ENCODE measurements at regions not wholly inside any gene's neighbourhood (a gene's known extent, or its start where the extent isn't known, plus 50 kb on each side); places are given as distances from the start of the nearest gene placed in this dataset.

GRCh38 chrX:13208281-13208935 is 111.4 kb downstream of the ATXN3L start:
- no peaks in the 10 kb centered on the region for H3K36me3 ChIP-seq (ENCODE audit: control insufficient read depth, insufficient read depth, low read length)
- TF ChIP-seq CTCF (IDR thresholded peaks at IDR 0.05; ENCODE audit: insufficient read depth, low read length, poor library complexity, severe bottlenecking) = no peak
- H3K27me3 ChIP-seq (ENCODE audit: control insufficient read depth, insufficient read depth, low read length) = no peaks in the 10 kb centered on the region
- no peak for DNase-seq (ENCODE audit: low read depth)
- H3K4me3 ChIP-seq (ENCODE audit: low read depth, low read length) = no peak overlapping the region

GRCh38 chrX:13203271-13203670 is 116.6 kb downstream of the ATXN3L start:
- TF ChIP-seq CTCF (IDR thresholded peaks at IDR 0.05; ENCODE audit: insufficient read depth, low read length, poor library complexity, severe bottlenecking) = no peak
- no peak for DNase-seq (ENCODE audit: low read depth)
- no peaks in the 10 kb centered on the region for H3K36me3 ChIP-seq (ENCODE audit: control insufficient read depth, insufficient read depth, low read length)
- no peak overlapping the region for H3K4me3 ChIP-seq (ENCODE audit: low read depth, low read length)
- no peaks in the 10 kb centered on the region for H3K27me3 ChIP-seq (ENCODE audit: control insufficient read depth, insufficient read depth, low read length)

GRCh38 chrX:13201605-13202219 is 118.1 kb downstream of the ATXN3L start:
- no peak overlapping the region for H3K4me3 ChIP-seq (ENCODE audit: low read depth, low read length)
- H3K27me3 ChIP-seq (ENCODE audit: control insufficient read depth, insufficient read depth, low read length) = no peaks in the 10 kb centered on the region
- no peaks in the 10 kb centered on the region for H3K36me3 ChIP-seq (ENCODE audit: control insufficient read depth, insufficient read depth, low read length)
- DNase-seq (ENCODE audit: low read depth) = no peak
- no peak for TF ChIP-seq CTCF (IDR thresholded peaks at IDR 0.05; ENCODE audit: insufficient read depth, low read length, poor library complexity, severe bottlenecking)

- H3K27me3 ChIP-seq (ENCODE audit: control insufficient read depth, insufficient read depth, low read length) = no peaks in the 10 kb centered on the region
- H3K36me3 ChIP-seq (ENCODE audit: control insufficient read depth, insufficient read depth, low read length) = no peaks in the 10 kb centered on the region
- no peak overlapping the region for H3K4me3 ChIP-seq (ENCODE audit: low read depth, low read length)
- DNase-seq (ENCODE audit: low read depth) = no peak
- TF ChIP-seq CTCF (IDR thresholded peaks at IDR 0.05; ENCODE audit: insufficient read depth, low read length, poor library complexity, severe bottlenecking) = no peak
These were observed 119.5 kb downstream of the ATXN3L start for GRCh38 chrX:13200398-13200797.

- Histone ChIP-seq H3K4me3 (ENCODE audit: low read depth, low read length) (no peak overlapping the region), H3K27me3 (ENCODE audit: control insufficient read depth, insufficient read depth, low read length) (no peaks in the 10 kb centered on the region), H3K36me3 (ENCODE audit: control insufficient read depth, insufficient read depth, low read length) (no peaks in the 10 kb centered on the region)
- TF ChIP-seq CTCF (IDR thresholded peaks at IDR 0.05; ENCODE audit: insufficient read depth, low read length, poor library complexity, severe bottlenecking) = no peak
- no peak for DNase-seq (ENCODE audit: low read depth)
These were observed 121.1 kb downstream of the ATXN3L start for GRCh38 chrX:13198762-13199064.

All from kidney epithelial cell (primary cell).